K562 (cell line): ENCODE measurements at regions not wholly inside any gene's neighbourhood (a gene's known extent, or its start where the extent isn't known, plus 50 kb on each side); places are given as distances from the start of the nearest gene placed in this dataset.

Experiments used
- ATAC-seq: fragments of 200-7000 bp; cut with Tn5 transposase; 3 replicates; pipeline ENCODE4 v1.9.1; 2020; ENCODE audit warnings: moderate library complexity
- BruUV-seq: library from RNA; stranded (reverse); fragments of 400-500 nt; replicated peaks from 2 replicates; lab custom pipeline; 2021; lab: Mats Ljungman, UMichigan
- CTCF ChIA-PET: fragments of 300-600 bp; formaldehyde crosslinking; extraction: SDS; loops from one replicate; lab custom pipeline; 2021; ENCODE audit warnings: low intra/inter-chr PET ratio; lab: Yijun Ruan, JAX
- POLR2A ChIA-PET: fragments of 300-600, 350-650 bp; sonication (Branson Sonifier 250); formaldehyde crosslinking; extraction: SDS; loops from one replicate; lab custom pipeline; 2021; ENCODE audit warnings: antibody characterized with exemption, inconsistent platforms; lab: Yijun Ruan, JAX
- DNase-seq, 4 experiments: peaks; one replicate each; pipeline versions ENCODE4 v3.0.0 to v3.0.0-alpha.2; 2011 to 2018; ENCODE audit warnings: low spot score in 3 of 4, mixed read lengths in 3 of 4; ENCODE audit errors: extremely low read depth in 1 of 4
- FAIRE-seq: peaks from 2 replicates; lab custom pipeline; 2011; peaks lifted over from hg19 to GRCh38; lab: Jason Lieb, UNC
- H2AFZ ChIP-seq: 2 replicates; pipeline ENCODE4 v1.6.0; 2011; ENCODE audit warnings: low read depth, low read length, control low read depth, inconsistent platforms
- H3K27ac ChIP-seq: fragments of 200-600 bp; 3 replicates; pipeline ENCODE4 v1.8.0; 2011; ENCODE audit warnings: low read depth, mild to moderate bottlenecking, control low read depth, inconsistent platforms, low read length, moderate library complexity, mixed read lengths; ENCODE audit errors: extremely low read depth
- H3K27me3 ChIP-seq, 2 experiments: fragments of 300-600 bp in 1 of 2; 2 replicates in 1 of 2; 3 replicates in 1 of 2; pipeline versions ENCODE4 v1.6.0 to v1.8.0; 2011; ENCODE audit warnings: inconsistent platforms in 2 of 2, low read length in 2 of 2, mild to moderate bottlenecking in 1 of 2, mixed read lengths in 1 of 2, moderate library complexity in 1 of 2; ENCODE audit not compliant: control insufficient read depth in 2 of 2, insufficient read depth in 2 of 2
- H3K36me3 ChIP-seq: fragments of 300-600 bp; 3 replicates; pipeline ENCODE4 v1.8.0; 2011; ENCODE audit warnings: mild to moderate bottlenecking, low read length, inconsistent platforms; ENCODE audit not compliant: control insufficient read depth, insufficient read depth
- H3K4me1 ChIP-seq, 2 experiments: fragments of 200-600 bp in 1 of 2; replicated peaks in 1 of 2; 2 replicates in 1 of 2; 3 replicates in 1 of 2; pipeline versions ENCODE4 v1.5.1 to v1.8.0; 2011; ENCODE audit warnings: inconsistent platforms in 2 of 2, low read length in 2 of 2, mild to moderate bottlenecking in 1 of 2, mixed read lengths in 1 of 2, moderate library complexity in 1 of 2; ENCODE audit not compliant: control insufficient read depth in 2 of 2, insufficient read depth in 2 of 2
- H3K4me2 ChIP-seq: 2 replicates; pipeline ENCODE4 v1.6.1; 2011; ENCODE audit warnings: low read length, control low read depth, inconsistent platforms, mixed read lengths; ENCODE audit not compliant: insufficient read depth
- H3K4me3 ChIP-seq: fragments of 200-600 bp; sonication (generic), shearing (Covaris generic); 2 replicates; pipeline ENCODE4 v1.5.1; 2016; ENCODE audit warnings: control low read depth, inconsistent platforms
- H3K79me2 ChIP-seq: fragments of 200-600 bp; 3 replicates; pipeline ENCODE4 v1.8.0; 2011; ENCODE audit warnings: low read length, inconsistent platforms; ENCODE audit not compliant: control insufficient read depth, insufficient read depth
- H3K9ac ChIP-seq, 2 experiments: 2 replicates each; pipeline versions ENCODE4 v1.6.0 to v1.6.1; 2011; ENCODE audit warnings: low read depth in 2 of 2, low read length in 2 of 2, control low read depth in 1 of 2, inconsistent platforms in 1 of 2, mild to moderate bottlenecking in 1 of 2, mixed read lengths in 1 of 2; ENCODE audit not compliant: insufficient read depth in 1 of 2
- H3K9me1 ChIP-seq: one replicate; pipeline ENCODE4 v1.6.0; 2011; ENCODE audit warnings: inconsistent platforms, mild to moderate bottlenecking, low read length, moderate library complexity; ENCODE audit not compliant: control insufficient read depth, insufficient read depth
- H3K9me3 ChIP-seq: replicated peaks from 2 replicates; pipeline ENCODE4 v1.5.1; 2011; ENCODE audit warnings: low read depth, low read length, inconsistent platforms; ENCODE audit not compliant: control insufficient read depth, insufficient read depth
- H4K20me1 ChIP-seq: replicated peaks from 2 replicates; pipeline ENCODE4 v1.6.1; 2011; ENCODE audit warnings: low read length, inconsistent platforms, mixed read lengths; ENCODE audit not compliant: control insufficient read depth, insufficient read depth
- CHD1 ChIP-seq: fragments of 200-600 bp; sonication (generic); IDR thresholded peaks from one replicate; pipeline ENCODE4 v1.6.1; 2012; ENCODE audit warnings: mild to moderate bottlenecking, moderate library complexity, low read length, inconsistent platforms
- E2F3 ChIP-seq: fragments of 250-450 bp; sonication (Bioruptor Pico); IDR thresholded peaks from 2 replicates; pipeline ENCODE4 v1.4.0; 2020; ENCODE audit warnings: mild to moderate bottlenecking
- GABPB1 ChIP-seq: sonication (generic); formaldehyde crosslinking; IDR thresholded peaks from 2 replicates; pipeline ENCODE4 v1.8.0; 2022; ENCODE audit warnings: mild to moderate bottlenecking, missing genetic modification reagents
- NONO ChIP-seq, 2 experiments: fragments of 200-400 bp in 1 of 2; fragments of 450-650 bp in 1 of 2; formaldehyde crosslinking in 1 of 2; IDR thresholded peaks; 2 replicates each; pipeline ENCODE4 v1.6.1; 2017; ENCODE audit warnings: low read depth in 2 of 2, mild to moderate bottlenecking in 2 of 2, moderate library complexity in 2 of 2, low read length in 1 of 2
- ZNF316 ChIP-seq: fragments of 450-650 bp; IDR thresholded peaks from 2 replicates; pipeline ENCODE4 v1.6.1; 2016
- WGBS: fragments of 100-300 bp; shearing (Covaris generic); methylation state at CpG from one replicate; pipeline ENCODE4 v1.1.6; 2016; ENCODE audit warnings: low coverage, mixed read lengths; ENCODE audit not compliant: insufficient coverage; ENCODE audit errors: missing lambda C conversion rate; 5-methylcytosine and 5-hydroxymethylcytosine counted together
- in situ Hi-C: fragments of 300-500 bp; cut with MboI; formaldehyde crosslinking; loops from 4 replicates; pipeline ENCODE4 v1.15.0; 2018; ENCODE audit warnings: inconsistent platforms, mixed read lengths
- intact Hi-C: fragments of 100-400 bp; cut with micrococcal nuclease; formaldehyde crosslinking; loops from 2 replicates; pipeline ENCODE4 v1.14.2; 2022
- TF ChIP-seq, protein P1 (sequence below): fragments of 250-450 bp; sonication (Bioruptor Pico); IDR thresholded peaks from 2 replicates; pipeline ENCODE4 v1.4.0; 2020
- TF ChIP-seq, protein P2 (sequence below): fragments of 250-450 bp; sonication (Bioruptor Pico); IDR thresholded peaks from 2 replicates; pipeline ENCODE4 v1.6.1; 2021; ENCODE audit warnings: mild to moderate bottlenecking
- TF ChIP-seq, protein P3 (sequence below): fragments of 450-650 bp; IDR thresholded peaks from 2 replicates; pipeline ENCODE4 v1.6.1; 2016

DNA sequence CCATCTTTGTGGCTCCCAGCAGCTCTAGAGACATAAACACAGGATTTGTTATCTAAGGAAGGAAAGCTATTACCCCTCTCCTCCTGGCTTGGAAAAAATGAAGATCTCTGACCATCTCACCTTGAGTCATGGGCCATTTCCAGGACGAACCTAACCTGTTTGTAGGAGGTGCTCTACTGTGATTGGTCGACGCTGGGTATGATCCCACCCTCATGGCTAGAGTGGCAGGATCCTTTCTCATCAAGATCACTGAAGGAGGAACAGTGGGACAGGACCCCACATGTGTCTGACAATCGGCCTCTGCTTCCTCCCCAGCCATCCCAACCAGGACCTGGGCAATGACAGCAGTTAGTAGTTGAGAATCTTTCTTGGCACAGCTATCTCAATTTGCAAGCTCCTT lies 144.1 kb downstream of the EMX2 start:
- intact Hi-C loops, result no loop called here

DNA sequence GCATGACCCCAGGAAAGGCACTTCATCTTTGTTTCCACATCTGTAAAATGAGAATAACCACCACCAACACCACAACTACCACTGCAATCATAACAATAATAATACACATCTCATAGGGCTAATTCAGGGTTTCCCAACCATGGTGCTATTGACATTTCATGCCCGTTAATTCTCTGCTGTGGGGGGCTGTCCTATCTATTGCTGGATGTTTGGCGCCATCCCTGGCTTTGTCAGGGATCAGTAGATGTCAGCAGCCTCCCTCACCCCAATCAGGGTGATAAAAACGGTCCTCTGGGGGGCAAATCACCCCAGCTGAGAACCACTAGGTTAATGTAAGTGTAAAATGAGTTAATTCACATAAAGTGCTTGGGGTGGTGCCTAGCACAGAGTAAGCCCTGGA lies 145.8 kb downstream of the EMX2 start:
- in situ Hi-C loops, result no loop called here
- Histone ChIP-seq H3K4me1 (peaks cover 0 to 5% of the 10 kb centered on the region in 2 experiments; a peak in 1 of 5 replicates), H3K9ac (no peak overlapping the region), H3K27me3 (no peaks in the 10 kb centered on the region; a peak in 1 of 5 replicates), H3K4me2 (no peak overlapping the region), H2AFZ (no peak overlapping the region), H3K27ac (no peak overlapping the region), H3K9me1 (no peaks in the 10 kb centered on the region), H3K4me3 (no peak overlapping the region), H3K36me3 (no peaks in the 10 kb centered on the region), H3K9me3 (no peaks in the 10 kb centered on the region), H3K79me2 (no peaks in the 10 kb centered on the region), H4K20me1 (no peaks in the 10 kb centered on the region)
- ATAC-seq, result no peak
- 0% methylated on average over 2 of the region's 3 CpGs for WGBS
- intact Hi-C loops, result no loop called here
- BruUV-seq, result no TSS peak
- FAIRE-seq, result no peak
- POLR2A ChIA-PET, result no interaction called here
- no peak for DNase-seq
- CTCF ChIA-PET, result no interaction called here
- TF ChIP-seq E2F3 (CRISPR knock-in tag), result no peak
- TF ChIP-seq ZNF316, result no peak
- TF ChIP-seq GABPB1 (CRISPR knock-in tag), result no peak
- TF ChIP-seq CHD1, result no peak
- TF ChIP-seq, protein P1, sequence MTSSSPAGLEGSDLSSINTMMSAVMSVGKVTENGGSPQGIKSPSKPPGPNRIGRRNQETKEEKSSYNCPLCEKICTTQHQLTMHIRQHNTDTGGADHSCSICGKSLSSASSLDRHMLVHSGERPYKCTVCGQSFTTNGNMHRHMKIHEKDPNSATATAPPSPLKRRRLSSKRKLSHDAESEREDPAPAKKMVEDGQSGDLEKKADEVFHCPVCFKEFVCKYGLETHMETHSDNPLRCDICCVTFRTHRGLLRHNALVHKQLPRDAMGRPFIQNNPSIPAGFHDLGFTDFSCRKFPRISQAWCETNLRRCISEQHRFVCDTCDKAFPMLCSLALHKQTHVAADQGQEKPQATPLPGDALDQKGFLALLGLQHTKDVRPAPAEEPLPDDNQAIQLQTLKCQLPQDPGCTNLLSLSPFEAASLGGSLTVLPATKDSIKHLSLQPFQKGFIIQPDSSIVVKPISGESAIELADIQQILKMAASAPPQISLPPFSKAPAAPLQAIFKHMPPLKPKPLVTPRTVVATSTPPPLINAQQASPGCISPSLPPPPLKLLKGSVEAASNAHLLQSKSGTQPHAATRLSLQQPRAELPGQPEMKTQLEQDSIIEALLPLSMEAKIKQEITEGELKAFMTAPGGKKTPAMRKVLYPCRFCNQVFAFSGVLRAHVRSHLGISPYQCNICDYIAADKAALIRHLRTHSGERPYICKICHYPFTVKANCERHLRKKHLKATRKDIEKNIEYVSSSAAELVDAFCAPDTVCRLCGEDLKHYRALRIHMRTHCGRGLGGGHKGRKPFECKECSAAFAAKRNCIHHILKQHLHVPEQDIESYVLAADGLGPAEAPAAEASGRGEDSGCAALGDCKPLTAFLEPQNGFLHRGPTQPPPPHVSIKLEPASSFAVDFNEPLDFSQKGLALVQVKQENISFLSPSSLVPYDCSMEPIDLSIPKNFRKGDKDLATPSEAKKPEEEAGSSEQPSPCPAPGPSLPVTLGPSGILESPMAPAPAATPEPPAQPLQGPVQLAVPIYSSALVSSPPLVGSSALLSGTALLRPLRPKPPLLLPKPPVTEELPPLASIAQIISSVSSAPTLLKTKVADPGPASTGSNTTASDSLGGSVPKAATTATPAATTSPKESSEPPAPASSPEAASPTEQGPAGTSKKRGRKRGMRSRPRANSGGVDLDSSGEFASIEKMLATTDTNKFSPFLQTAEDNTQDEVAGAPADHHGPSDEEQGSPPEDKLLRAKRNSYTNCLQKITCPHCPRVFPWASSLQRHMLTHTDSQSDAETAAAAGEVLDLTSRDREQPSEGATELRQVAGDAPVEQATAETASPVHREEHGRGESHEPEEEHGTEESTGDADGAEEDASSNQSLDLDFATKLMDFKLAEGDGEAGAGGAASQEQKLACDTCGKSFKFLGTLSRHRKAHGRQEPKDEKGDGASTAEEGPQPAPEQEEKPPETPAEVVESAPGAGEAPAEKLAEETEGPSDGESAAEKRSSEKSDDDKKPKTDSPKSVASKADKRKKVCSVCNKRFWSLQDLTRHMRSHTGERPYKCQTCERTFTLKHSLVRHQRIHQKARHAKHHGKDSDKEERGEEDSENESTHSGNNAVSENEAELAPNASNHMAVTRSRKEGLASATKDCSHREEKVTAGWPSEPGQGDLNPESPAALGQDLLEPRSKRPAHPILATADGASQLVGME (CRISPR knock-in tag), result no peak
- TF ChIP-seq, protein P2, sequence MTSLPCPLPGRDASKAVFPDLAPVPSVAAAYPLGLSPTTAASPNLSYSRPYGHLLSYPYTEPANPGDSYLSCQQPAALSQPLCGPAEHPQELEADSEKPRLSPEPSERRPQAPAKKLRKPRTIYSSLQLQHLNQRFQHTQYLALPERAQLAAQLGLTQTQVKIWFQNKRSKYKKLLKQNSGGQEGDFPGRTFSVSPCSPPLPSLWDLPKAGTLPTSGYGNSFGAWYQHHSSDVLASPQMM (CRISPR knock-in tag), result no peak

More for the DNA sequence above, 144.1 kb downstream of the EMX2 start:
- Histone ChIP-seq H3K27me3 (no peaks in the 10 kb centered on the region; a peak in 1 of 5 replicates), H2AFZ (no peak overlapping the region), H3K9me1 (no peaks in the 10 kb centered on the region), H3K4me1 (peaks cover 0 to 5% of the 10 kb centered on the region in 2 experiments; a peak in 1 of 5 replicates), H3K36me3 (no peaks in the 10 kb centered on the region), H3K4me3 (no peak overlapping the region), H3K27ac (no peak overlapping the region), H3K4me2 (no peak overlapping the region), H3K79me2 (no peaks in the 10 kb centered on the region), H4K20me1 (no peaks in the 10 kb centered on the region), H3K9me3 (no peaks in the 10 kb centered on the region), H3K9ac (no peak overlapping the region)
- 0% methylated on average over 4 of the region's 4 CpGs for WGBS
- ChIA-PET CTCF (no interaction called here), POLR2A (no interaction called here)
- in situ Hi-C loops, result no loop called here
- ATAC-seq (no peak), FAIRE-seq (no peak), DNase-seq (peak in 3 of 4 experiments; percentile 9 to 18 (median 14))
- TF ChIP-seq NONO (IDR thresholded peaks at IDR 0.05; ENCODE audit: low read depth in 2 of 2, low read length in 1 of 2), result no peak
- TF ChIP-seq, protein P3, sequence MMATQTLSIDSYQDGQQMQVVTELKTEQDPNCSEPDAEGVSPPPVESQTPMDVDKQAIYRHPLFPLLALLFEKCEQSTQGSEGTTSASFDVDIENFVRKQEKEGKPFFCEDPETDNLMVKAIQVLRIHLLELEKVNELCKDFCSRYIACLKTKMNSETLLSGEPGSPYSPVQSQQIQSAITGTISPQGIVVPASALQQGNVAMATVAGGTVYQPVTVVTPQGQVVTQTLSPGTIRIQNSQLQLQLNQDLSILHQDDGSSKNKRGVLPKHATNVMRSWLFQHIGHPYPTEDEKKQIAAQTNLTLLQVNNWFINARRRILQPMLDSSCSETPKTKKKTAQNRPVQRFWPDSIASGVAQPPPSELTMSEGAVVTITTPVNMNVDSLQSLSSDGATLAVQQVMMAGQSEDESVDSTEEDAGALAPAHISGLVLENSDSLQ, result peak; percentile 57
- BruUV-seq, result no TSS peak
